ENCODE measurements at regions not wholly inside any gene's neighbourhood (a gene's known extent, or its start where the extent isn't known, plus 50 kb on each side); places are given as distances from the start of the nearest gene placed in this dataset.

DNA sequence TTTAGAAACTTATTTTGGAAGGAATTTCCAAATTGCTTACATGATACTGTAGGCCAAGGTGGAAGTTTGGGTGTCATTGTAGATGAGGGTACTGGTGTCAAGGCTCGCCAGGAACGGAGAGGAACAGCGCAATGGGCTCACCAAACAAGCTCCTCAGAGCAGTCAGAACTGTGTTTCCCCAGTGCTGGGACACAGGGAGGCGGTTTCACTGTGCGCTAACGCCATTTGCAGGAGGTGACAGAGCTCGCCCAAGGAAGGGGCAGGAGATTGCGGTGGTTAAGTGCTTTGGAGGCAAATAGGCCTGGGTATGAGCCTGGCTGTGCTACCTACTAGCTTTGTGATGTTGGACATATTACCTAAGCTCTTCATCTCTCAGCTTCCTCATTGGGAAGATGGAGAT, 57.3 kb downstream of the HHEX start:
- TF ChIP-seq, protein P1, sequence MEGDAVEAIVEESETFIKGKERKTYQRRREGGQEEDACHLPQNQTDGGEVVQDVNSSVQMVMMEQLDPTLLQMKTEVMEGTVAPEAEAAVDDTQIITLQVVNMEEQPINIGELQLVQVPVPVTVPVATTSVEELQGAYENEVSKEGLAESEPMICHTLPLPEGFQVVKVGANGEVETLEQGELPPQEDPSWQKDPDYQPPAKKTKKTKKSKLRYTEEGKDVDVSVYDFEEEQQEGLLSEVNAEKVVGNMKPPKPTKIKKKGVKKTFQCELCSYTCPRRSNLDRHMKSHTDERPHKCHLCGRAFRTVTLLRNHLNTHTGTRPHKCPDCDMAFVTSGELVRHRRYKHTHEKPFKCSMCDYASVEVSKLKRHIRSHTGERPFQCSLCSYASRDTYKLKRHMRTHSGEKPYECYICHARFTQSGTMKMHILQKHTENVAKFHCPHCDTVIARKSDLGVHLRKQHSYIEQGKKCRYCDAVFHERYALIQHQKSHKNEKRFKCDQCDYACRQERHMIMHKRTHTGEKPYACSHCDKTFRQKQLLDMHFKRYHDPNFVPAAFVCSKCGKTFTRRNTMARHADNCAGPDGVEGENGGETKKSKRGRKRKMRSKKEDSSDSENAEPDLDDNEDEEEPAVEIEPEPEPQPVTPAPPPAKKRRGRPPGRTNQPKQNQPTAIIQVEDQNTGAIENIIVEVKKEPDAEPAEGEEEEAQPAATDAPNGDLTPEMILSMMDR (conservative IDR thresholded peaks at IDR 0.05; ENCODE audit: low read depth, low read length), result no peak
- no peak for TF ChIP-seq BHLHE40 (IDR thresholded peaks at IDR 0.05; ENCODE audit: low read depth, low read length)
- no peak for TF ChIP-seq FOS (IDR thresholded peaks at IDR 0.05; ENCODE audit: low read depth, low read length)
- TF ChIP-seq SMC3 (IDR thresholded peaks at IDR 0.05; ENCODE audit: low read depth, low read length), result no peak
- TF ChIP-seq MAFK (IDR thresholded peaks at IDR 0.05; ENCODE audit: low read depth, low read length), result no peak
- no peak for TF ChIP-seq RAD21 (IDR thresholded peaks at IDR 0.05; ENCODE audit: low read length)
- TF ChIP-seq RCOR1 (IDR thresholded peaks at IDR 0.05; ENCODE audit: insufficient replicate concordance, low read length), result no peak
- no peak for TF ChIP-seq CHD1 (IDR thresholded peaks at IDR 0.05; ENCODE audit: low read depth, low read length)
- TF ChIP-seq MXI1 (IDR thresholded peaks at IDR 0.05; ENCODE audit: borderline replicate concordance, low read depth, low read length), result no peak
- TF ChIP-seq, protein P2, sequence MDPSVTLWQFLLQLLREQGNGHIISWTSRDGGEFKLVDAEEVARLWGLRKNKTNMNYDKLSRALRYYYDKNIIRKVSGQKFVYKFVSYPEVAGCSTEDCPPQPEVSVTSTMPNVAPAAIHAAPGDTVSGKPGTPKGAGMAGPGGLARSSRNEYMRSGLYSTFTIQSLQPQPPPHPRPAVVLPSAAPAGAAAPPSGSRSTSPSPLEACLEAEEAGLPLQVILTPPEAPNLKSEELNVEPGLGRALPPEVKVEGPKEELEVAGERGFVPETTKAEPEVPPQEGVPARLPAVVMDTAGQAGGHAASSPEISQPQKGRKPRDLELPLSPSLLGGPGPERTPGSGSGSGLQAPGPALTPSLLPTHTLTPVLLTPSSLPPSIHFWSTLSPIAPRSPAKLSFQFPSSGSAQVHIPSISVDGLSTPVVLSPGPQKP (IDR thresholded peaks at IDR 0.05; ENCODE audit: borderline replicate concordance, low read depth, low read length), result no peak
- TF ChIP-seq POLR2A (IDR thresholded peaks at IDR 0.05; ENCODE audit: low read depth, low read length), result no peak
- TF ChIP-seq, protein P3, sequence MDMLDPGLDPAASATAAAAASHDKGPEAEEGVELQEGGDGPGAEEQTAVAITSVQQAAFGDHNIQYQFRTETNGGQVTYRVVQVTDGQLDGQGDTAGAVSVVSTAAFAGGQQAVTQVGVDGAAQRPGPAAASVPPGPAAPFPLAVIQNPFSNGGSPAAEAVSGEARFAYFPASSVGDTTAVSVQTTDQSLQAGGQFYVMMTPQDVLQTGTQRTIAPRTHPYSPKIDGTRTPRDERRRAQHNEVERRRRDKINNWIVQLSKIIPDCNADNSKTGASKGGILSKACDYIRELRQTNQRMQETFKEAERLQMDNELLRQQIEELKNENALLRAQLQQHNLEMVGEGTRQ (IDR thresholded peaks at IDR 0.05; ENCODE audit: low read depth, low read length), result no peak
- TF ChIP-seq NFE2L2 (IDR thresholded peaks at IDR 0.05; ENCODE audit: low read depth, low read length), result no peak
- TF ChIP-seq RFX5 (IDR thresholded peaks at IDR 0.05; ENCODE audit: low read depth, low read length), result no peak
- TF ChIP-seq CEBPB (IDR thresholded peaks at IDR 0.05; ENCODE audit: low read depth, low read length), result no peak
- TF ChIP-seq MAZ (IDR thresholded peaks at IDR 0.05; ENCODE audit: borderline replicate concordance, low read depth, low read length), result no peak
- intact Hi-C loops (cut with micrococcal nuclease), result no loop called here
- no peak overlapping the region for H3K4me2 ChIP-seq (ENCODE audit: low read depth, low read length)

More for the DNA sequence above, 57.3 kb downstream of the HHEX start:
- H3K36me3 ChIP-seq (ENCODE audit: control insufficient read depth, insufficient read depth, low read length), result no peaks in the 10 kb centered on the region
- ChIA-PET POLR2A (ENCODE audit: unreplicated experiment) (no interaction called here), CTCF (no interaction called here)
- no peaks in the 10 kb centered on the region for H3K9me3 ChIP-seq (ENCODE audit: control insufficient read depth, insufficient read depth, low read length)
- H3K9me1 ChIP-seq (ENCODE audit: insufficient read depth, low read length), result no peaks in the 10 kb centered on the region
- H4K91ac ChIP-seq (ENCODE audit: insufficient read depth, low read depth, low read length), result no peak overlapping the region
- WGBS, 2 experiments (ENCODE audit: extremely low coverage in 2 of 2, insufficient read length in 1 of 2), result 96% methylated on average over 3 of the region's 8 CpGs; no CpG with 5 or more reads in 1 of the 2 experiments
- BruUV-seq (replicated peaks), result no TSS peak
- H2AK5ac ChIP-seq (ENCODE audit: low read depth, low read length), result no peak overlapping the region
- no peaks in the 10 kb centered on the region; the same call in 1 of the 2 replicates for H3K27me3 ChIP-seq (ENCODE audit: control insufficient read depth, insufficient read depth, low read length)
- no peak overlapping the region for H3K56ac ChIP-seq (ENCODE audit: extremely low read depth, insufficient read depth, low read length)
- no peak overlapping the region for H3K4me3 ChIP-seq (ENCODE audit: insufficient read depth, low read depth, low read length)
- no peak for DNase-seq
- in situ Hi-C loops (cut with MboI; ENCODE audit: low sequenced_read_pairs), result no loop called here
- H3K4ac ChIP-seq (ENCODE audit: low read depth, low read length), result no peak overlapping the region
- no peak overlapping the region for H3K18ac ChIP-seq (ENCODE audit: low read depth, low read length)
- no peak overlapping the region for H2BK5ac ChIP-seq (ENCODE audit: low read depth, low read length, poor library complexity, severe bottlenecking)
- no peak overlapping the region for H2AK9ac ChIP-seq (replicated peaks; ENCODE audit: low read depth, low read length, poor library complexity)
- dilution Hi-C loops (cut with HindIII; ENCODE audit: low sequenced_read_pairs, unreplicated experiment), result no loop called here
- H3K14ac ChIP-seq (replicated peaks; ENCODE audit: low read depth, low read length), result no peak overlapping the region
- H4K20me1 ChIP-seq (ENCODE audit: insufficient read depth, low read length), result no peaks in the 10 kb centered on the region
- no peak overlapping the region for H3K27ac ChIP-seq (ENCODE audit: insufficient read depth, low read length)
- H2AFZ ChIP-seq (replicated peaks; ENCODE audit: low read length, poor library complexity), result no peak overlapping the region
- no peaks in the 10 kb centered on the region for H3K79me1 ChIP-seq (ENCODE audit: low read depth in 1 of 2, low read length in 2 of 2)
- H2BK20ac ChIP-seq (ENCODE audit: low read depth, low read length), result no peak overlapping the region
- H3K9ac ChIP-seq (ENCODE audit: low read depth, low read length), result no peak overlapping the region
- no peak overlapping the region for H4K5ac ChIP-seq (ENCODE audit: low read depth, low read length)
- ATAC-seq (ENCODE audit: low read depth), result no peak
- H2BK15ac ChIP-seq (ENCODE audit: low read depth, low read length), result no peak overlapping the region
- peaks cover 2% of the 10 kb centered on the region for H3K4me1 ChIP-seq (ENCODE audit: control insufficient read depth, insufficient read depth, low read length)
- no peak overlapping the region for H3K23ac ChIP-seq (ENCODE audit: low read depth, low read length)
- H4K8ac ChIP-seq (ENCODE audit: low read depth in 2 of 2, low read length in 2 of 2), result no peak overlapping the region
- H2BK120ac ChIP-seq (ENCODE audit: low read depth, low read length), result no peak overlapping the region

Data from IMR-90 (cell line).